ENCODE measurements at regions not wholly inside any gene's neighbourhood (a gene's known extent, or its start where the extent isn't known, plus 50 kb on each side); places are given as distances from the start of the nearest gene placed in this dataset.

DNA sequence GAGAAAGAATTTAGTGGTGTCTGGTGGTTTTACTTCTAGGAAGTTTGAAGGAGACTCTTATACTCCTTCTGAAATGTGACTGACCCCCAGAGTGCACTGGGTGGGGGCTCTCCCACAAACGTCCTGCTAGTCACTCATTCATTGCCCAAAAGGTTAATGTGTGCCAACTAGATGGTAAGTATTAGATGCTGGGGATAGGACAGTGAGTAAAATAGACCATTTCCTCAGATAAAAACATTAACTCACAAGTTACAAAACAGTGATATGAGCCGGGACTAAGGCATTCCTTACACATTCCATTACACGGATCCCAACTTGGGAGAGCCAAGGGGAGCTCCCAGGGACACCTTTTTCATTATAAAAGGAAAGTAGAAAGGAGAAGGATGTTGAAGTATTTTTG lies 185.1 kb downstream of the ATXN7L3B start:
- H3K27me3 ChIP-seq: no peaks in the 10 kb centered on the region
- TF ChIP-seq EP300 (IDR thresholded peaks at IDR 0.05): no peak
- TF ChIP-seq POLR2AphosphoS5 (IDR thresholded peaks at IDR 0.05): no peak
- TF ChIP-seq, protein P1, sequence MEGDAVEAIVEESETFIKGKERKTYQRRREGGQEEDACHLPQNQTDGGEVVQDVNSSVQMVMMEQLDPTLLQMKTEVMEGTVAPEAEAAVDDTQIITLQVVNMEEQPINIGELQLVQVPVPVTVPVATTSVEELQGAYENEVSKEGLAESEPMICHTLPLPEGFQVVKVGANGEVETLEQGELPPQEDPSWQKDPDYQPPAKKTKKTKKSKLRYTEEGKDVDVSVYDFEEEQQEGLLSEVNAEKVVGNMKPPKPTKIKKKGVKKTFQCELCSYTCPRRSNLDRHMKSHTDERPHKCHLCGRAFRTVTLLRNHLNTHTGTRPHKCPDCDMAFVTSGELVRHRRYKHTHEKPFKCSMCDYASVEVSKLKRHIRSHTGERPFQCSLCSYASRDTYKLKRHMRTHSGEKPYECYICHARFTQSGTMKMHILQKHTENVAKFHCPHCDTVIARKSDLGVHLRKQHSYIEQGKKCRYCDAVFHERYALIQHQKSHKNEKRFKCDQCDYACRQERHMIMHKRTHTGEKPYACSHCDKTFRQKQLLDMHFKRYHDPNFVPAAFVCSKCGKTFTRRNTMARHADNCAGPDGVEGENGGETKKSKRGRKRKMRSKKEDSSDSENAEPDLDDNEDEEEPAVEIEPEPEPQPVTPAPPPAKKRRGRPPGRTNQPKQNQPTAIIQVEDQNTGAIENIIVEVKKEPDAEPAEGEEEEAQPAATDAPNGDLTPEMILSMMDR (IDR thresholded peaks at IDR 0.05): no peak
- TF ChIP-seq POLR2A (IDR thresholded peaks at IDR 0.05): no peak
- H3K36me3 ChIP-seq: no peaks in the 10 kb centered on the region
- no peaks in the 10 kb centered on the region for H3K9me3 ChIP-seq
- H3K4me1 ChIP-seq: no peaks in the 10 kb centered on the region
- H3K27ac ChIP-seq: no peak overlapping the region
- no peak for DNase-seq (ENCODE audit: low spot score in 2 of 2)
- WGBS: 42% methylated on average over 3 of the region's 3 CpGs
- H3K4me3 ChIP-seq: no peak overlapping the region

DNA sequence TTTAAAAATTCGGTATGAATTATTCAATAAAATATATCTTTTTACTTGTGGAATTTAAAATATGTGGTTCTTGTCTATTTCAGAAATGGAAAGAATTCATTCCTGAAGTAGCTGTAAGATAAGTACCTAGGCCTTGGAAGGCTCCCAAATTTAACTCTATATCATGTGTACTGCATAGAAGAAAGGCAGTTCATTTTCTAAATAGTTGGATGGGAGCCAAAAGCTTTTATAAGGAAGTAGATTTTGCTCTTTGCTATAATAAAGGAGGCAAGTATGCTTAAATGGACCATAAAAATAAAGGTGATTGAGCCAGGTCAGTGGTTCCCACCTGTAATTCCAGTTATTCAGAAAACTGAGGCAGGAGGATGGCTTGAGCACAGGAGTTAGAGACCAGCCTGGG lies 187.5 kb downstream of the ATXN7L3B start:
- WGBS: 51% methylated on average over 1 of the region's 1 CpG
- no peak for DNase-seq (ENCODE audit: low spot score in 2 of 2)
- Histone ChIP-seq H3K36me3 (no peaks in the 10 kb centered on the region), H3K9me3 (no peaks in the 10 kb centered on the region), H3K27me3 (no peaks in the 10 kb centered on the region), H3K4me1 (no peaks in the 10 kb centered on the region), H3K4me3 (no peak overlapping the region), H3K27ac (no peak overlapping the region)
- TF ChIP-seq POLR2A (IDR thresholded peaks at IDR 0.05): no peak
- TF ChIP-seq, protein P1 (IDR thresholded peaks at IDR 0.05): no peak

DNA sequence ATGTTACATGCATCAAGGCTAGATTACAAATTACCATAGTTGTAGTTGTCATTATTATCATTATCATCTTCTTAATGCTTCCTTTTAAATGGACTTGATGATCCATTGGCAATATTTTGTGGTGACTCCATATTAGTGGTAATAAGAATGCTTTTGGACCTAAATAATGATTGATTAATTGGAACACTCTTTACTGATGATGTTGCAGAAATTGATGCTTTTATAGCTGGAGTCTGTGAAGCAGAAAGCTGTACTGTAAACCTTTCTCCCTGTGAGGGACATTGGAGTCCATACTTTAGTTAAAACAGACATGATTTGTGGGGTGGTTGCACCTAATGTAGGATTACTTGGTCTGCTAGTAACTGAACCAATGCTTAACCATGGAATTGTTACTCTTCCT lies 190.4 kb downstream of the ATXN7L3B start:
- H3K4me3 ChIP-seq: no peak overlapping the region
- H3K36me3 ChIP-seq: no peaks in the 10 kb centered on the region
- no peak for DNase-seq (ENCODE audit: low spot score in 2 of 2)
- no peaks in the 10 kb centered on the region for H3K9me3 ChIP-seq
- no peaks in the 10 kb centered on the region for H3K4me1 ChIP-seq
- H3K27ac ChIP-seq: no peak overlapping the region
- no peaks in the 10 kb centered on the region for H3K27me3 ChIP-seq
- TF ChIP-seq, protein P1 (IDR thresholded peaks at IDR 0.05): no peak
- TF ChIP-seq EP300 (IDR thresholded peaks at IDR 0.05): no peak
- no peak for TF ChIP-seq POLR2AphosphoS5 (IDR thresholded peaks at IDR 0.05)
- TF ChIP-seq POLR2A (IDR thresholded peaks at IDR 0.05): no peak

DNA sequence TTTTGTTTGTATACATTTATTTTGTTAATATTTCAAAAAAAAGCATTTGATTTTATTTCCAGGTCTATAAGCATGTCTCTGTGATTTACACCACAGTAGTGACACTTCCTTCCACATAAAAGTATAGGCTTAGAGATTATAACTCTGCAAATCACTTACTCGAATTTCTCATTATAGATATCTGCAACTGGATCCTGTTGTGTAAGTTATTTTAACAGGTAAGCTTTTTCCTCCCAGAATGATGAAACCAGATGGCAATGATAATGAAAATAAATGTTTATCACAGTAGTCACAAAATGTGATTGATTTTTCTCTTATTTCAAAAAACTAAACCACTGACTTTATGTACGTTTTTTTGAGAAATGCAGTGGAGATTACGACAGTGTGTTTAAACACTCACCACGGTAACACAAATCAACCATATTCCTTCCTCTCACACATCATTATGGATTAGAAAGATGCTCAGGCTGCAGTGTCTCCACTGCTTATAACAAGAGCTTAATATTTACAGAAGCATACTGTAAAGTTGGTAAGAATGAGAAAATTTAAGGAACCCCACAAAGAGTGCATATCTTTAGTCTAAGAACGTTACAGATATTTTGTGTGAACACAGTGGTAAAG lies 194.6 kb downstream of the ATXN7L3B start:
- H3K4me3 ChIP-seq: no peak overlapping the region
- no peak overlapping the region for H3K27ac ChIP-seq
- H3K4me1 ChIP-seq: no peaks in the 10 kb centered on the region
- 57% methylated on average over 5 of the region's 5 CpGs for WGBS
- H3K27me3 ChIP-seq: no peaks in the 10 kb centered on the region
- DNase-seq (ENCODE audit: low spot score in 2 of 2): no peak
- no peaks in the 10 kb centered on the region for H3K36me3 ChIP-seq
- no peaks in the 10 kb centered on the region for H3K9me3 ChIP-seq
- TF ChIP-seq, protein P1 (IDR thresholded peaks at IDR 0.05): no peak
- TF ChIP-seq EP300 (IDR thresholded peaks at IDR 0.05) (no peak), POLR2AphosphoS5 (IDR thresholded peaks at IDR 0.05) (no peak), POLR2A (IDR thresholded peaks at IDR 0.05) (no peak)

DNA sequence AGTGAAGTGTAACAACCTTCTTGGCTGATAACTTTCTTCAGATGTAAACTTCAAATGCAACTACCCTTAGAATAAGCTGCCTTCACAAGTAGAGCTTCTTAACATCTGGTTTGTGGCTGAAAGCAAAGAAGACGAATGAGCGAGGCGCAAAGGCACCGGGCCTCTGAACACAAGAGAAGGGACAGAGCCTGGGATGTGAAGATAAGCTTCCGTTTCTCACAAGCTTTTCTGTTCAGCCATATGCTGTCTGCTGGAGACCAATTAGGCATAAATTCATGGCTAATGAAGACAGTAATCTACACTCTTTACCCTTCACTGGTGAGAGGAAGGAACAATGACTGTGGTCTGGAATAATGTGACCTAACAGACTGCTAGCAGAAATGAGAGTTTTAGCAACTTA lies 195.2 kb downstream of the ATXN7L3B start:
- Histone ChIP-seq H3K27me3 (no peaks in the 10 kb centered on the region), H3K4me3 (no peak overlapping the region), H3K4me1 (no peaks in the 10 kb centered on the region), H3K9me3 (no peaks in the 10 kb centered on the region), H3K36me3 (no peaks in the 10 kb centered on the region), H3K27ac (no peak overlapping the region)
- TF ChIP-seq POLR2AphosphoS5 (IDR thresholded peaks at IDR 0.05) (no peak), EP300 (IDR thresholded peaks at IDR 0.05) (no peak), POLR2A (IDR thresholded peaks at IDR 0.05) (no peak)
- TF ChIP-seq, protein P1 (IDR thresholded peaks at IDR 0.05): no peak
- no peak for DNase-seq (ENCODE audit: low spot score in 2 of 2)
- 45% methylated on average over 5 of the region's 5 CpGs for WGBS
